ENCODE measurements at regions not wholly inside any gene's neighbourhood (a gene's known extent, or its start where the extent isn't known, plus 50 kb on each side); places are given as distances from the start of the nearest gene placed in this dataset.

DNA sequence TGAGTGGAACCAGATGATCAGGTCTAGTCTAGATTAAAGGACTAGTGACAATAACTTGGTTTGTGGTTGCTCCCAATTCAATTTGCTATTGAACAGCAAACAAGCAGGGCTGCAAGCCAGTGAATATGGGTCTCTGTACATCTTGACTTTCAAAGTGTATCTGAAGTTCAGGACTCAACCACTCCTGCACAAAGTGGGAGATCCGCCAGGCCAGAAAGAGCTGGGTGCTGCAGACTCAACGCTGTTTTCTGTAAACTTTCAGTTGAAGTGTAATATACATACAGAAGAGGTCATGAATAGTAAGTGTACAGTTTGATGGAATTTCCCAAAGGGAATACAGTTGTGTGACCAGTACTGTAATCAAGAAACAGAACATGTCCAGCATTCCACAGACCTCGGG lies 416.6 kb downstream of the RPS24 start:
- 78 to 80% methylated on average over 3 of the region's 3 CpGs for WGBS, 2 donors
- DNase-seq, result no peak
- H3K9ac ChIP-seq (ENCODE audit: insufficient read depth in 1 of 2, low read length in 2 of 2), result no peak overlapping the region
- H3K36me3 ChIP-seq (ENCODE audit: control insufficient read depth in 4 of 4, insufficient read depth in 4 of 4, low read length in 4 of 4), result no peaks in the 10 kb centered on the region
- no peak overlapping the region for H3K4me3 ChIP-seq
- H3K4me1 ChIP-seq (ENCODE audit: control insufficient read depth in 5 of 5, insufficient read depth in 5 of 5, low read length in 5 of 5), result peaks cover 0 to 25% (median 7%) of the 10 kb centered on the region in 5 donors
- peaks cover 0 to 2% (median 0%) of the 10 kb centered on the region in 3 donors for H3K27me3 ChIP-seq (ENCODE audit: control insufficient read depth in 3 of 3, insufficient read depth in 3 of 3, low read length in 2 of 3)
- no peak for ATAC-seq (ENCODE audit: insufficient read depth, low FRiP score)
- no peaks in the 10 kb centered on the region for H3K9me3 ChIP-seq (ENCODE audit: control insufficient read depth in 4 of 4, insufficient read depth in 3 of 4, low read length in 3 of 4)
- no peak for TF ChIP-seq CTCF (IDR thresholded peaks at IDR 0.05; ENCODE audit: control extremely low read depth, extremely low read depth)
- H3K27ac ChIP-seq (ENCODE audit: low read depth in 1 of 2, low read length in 1 of 2), result no peak overlapping the region

- no peak for ATAC-seq (ENCODE audit: insufficient read depth, low FRiP score)
- H3K36me3 ChIP-seq (ENCODE audit: control insufficient read depth in 4 of 4, insufficient read depth in 4 of 4, low read length in 4 of 4), result no peaks in the 10 kb centered on the region
- DNase-seq, result no peak
- H3K27me3 ChIP-seq (ENCODE audit: control insufficient read depth in 3 of 3, insufficient read depth in 3 of 3, low read length in 2 of 3), result peaks cover 0 to 2% (median 0%) of the 10 kb centered on the region in 3 donors
- H3K27ac ChIP-seq (ENCODE audit: low read depth in 1 of 2, low read length in 1 of 2), result no peak overlapping the region
- no peak for TF ChIP-seq CTCF (IDR thresholded peaks at IDR 0.05; ENCODE audit: control extremely low read depth, extremely low read depth)
- H3K4me3 ChIP-seq, result no peak overlapping the region
- H3K4me1 ChIP-seq (ENCODE audit: control insufficient read depth in 5 of 5, insufficient read depth in 5 of 5, low read length in 5 of 5), result peaks cover 0 to 26% (median 7%) of the 10 kb centered on the region in 5 donors
- 91 to 94% methylated on average over 6 of the region's 6 CpGs for WGBS, 2 donors
- no peaks in the 10 kb centered on the region for H3K9me3 ChIP-seq (ENCODE audit: control insufficient read depth in 4 of 4, insufficient read depth in 3 of 4, low read length in 3 of 4)
- no peak overlapping the region for H3K9ac ChIP-seq (ENCODE audit: insufficient read depth in 1 of 2, low read length in 2 of 2)
Measured at GRCh38 chr10:78450807-78451485, 417.3 kb downstream of the RPS24 start.

DNA sequence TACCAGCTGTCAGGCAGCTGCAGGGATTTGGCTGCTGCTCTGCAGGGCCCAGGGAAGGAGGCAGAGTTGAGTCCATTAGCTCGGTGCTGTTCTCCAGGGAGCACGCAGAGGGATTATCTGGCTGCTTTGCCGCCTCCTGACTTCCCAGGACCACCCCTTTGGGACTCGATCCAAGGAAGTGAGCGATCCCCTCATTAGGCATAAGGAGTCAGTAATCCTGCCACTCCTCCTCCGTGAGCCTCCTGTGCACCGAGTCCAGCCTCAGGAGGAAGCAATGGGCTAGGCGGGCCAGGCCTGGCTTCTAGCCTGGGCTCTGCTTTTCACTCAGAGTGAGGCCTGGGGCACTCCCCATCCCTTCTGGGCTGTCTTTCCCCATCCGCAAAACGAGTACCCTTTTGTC lies 417.9 kb downstream of the RPS24 start:
- H3K4me1 ChIP-seq (ENCODE audit: control insufficient read depth in 5 of 5, insufficient read depth in 5 of 5, low read length in 5 of 5), result peaks cover 0 to 26% (median 7%) of the 10 kb centered on the region in 5 donors
- no peak overlapping the region for H3K4me3 ChIP-seq
- H3K27ac ChIP-seq (ENCODE audit: low read depth in 1 of 2, low read length in 1 of 2), result no peak overlapping the region
- no peak for ATAC-seq (ENCODE audit: insufficient read depth, low FRiP score)
- no peaks in the 10 kb centered on the region for H3K36me3 ChIP-seq (ENCODE audit: control insufficient read depth in 4 of 4, insufficient read depth in 4 of 4, low read length in 4 of 4)
- TF ChIP-seq CTCF (IDR thresholded peaks at IDR 0.05; ENCODE audit: control extremely low read depth, extremely low read depth), result no peak
- no peaks in the 10 kb centered on the region for H3K9me3 ChIP-seq (ENCODE audit: control insufficient read depth in 4 of 4, insufficient read depth in 3 of 4, low read length in 3 of 4)
- DNase-seq, result peak; percentile 72 to 86 (median 79)
- WGBS, 2 donors, result 70 to 81% methylated on average over 10 of the region's 10 CpGs
- H3K27me3 ChIP-seq (ENCODE audit: control insufficient read depth in 3 of 3, insufficient read depth in 3 of 3, low read length in 2 of 3), result peaks cover 0 to 2% (median 0%) of the 10 kb centered on the region in 3 donors
- no peak overlapping the region for H3K9ac ChIP-seq (ENCODE audit: insufficient read depth in 1 of 2, low read length in 2 of 2)

All from lung (tissue), 11 donors.